ENCODE measurements at regions not wholly inside any gene's neighbourhood (a gene's known extent, or its start where the extent isn't known, plus 50 kb on each side); places are given as distances from the start of the nearest gene placed in this dataset.

- TF ChIP-seq, protein P1, sequence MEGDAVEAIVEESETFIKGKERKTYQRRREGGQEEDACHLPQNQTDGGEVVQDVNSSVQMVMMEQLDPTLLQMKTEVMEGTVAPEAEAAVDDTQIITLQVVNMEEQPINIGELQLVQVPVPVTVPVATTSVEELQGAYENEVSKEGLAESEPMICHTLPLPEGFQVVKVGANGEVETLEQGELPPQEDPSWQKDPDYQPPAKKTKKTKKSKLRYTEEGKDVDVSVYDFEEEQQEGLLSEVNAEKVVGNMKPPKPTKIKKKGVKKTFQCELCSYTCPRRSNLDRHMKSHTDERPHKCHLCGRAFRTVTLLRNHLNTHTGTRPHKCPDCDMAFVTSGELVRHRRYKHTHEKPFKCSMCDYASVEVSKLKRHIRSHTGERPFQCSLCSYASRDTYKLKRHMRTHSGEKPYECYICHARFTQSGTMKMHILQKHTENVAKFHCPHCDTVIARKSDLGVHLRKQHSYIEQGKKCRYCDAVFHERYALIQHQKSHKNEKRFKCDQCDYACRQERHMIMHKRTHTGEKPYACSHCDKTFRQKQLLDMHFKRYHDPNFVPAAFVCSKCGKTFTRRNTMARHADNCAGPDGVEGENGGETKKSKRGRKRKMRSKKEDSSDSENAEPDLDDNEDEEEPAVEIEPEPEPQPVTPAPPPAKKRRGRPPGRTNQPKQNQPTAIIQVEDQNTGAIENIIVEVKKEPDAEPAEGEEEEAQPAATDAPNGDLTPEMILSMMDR (IDR thresholded peaks at IDR 0.05), result no peak
- TF ChIP-seq POLR2A (IDR thresholded peaks at IDR 0.05), result no peak
Observed at GRCh38 chr1:216997069-216997468, 273.8 kb upstream of the ESRRG start.
